ENCODE measurements at regions not wholly inside any gene's neighbourhood (a gene's known extent, or its start where the extent isn't known, plus 50 kb on each side); places are given as distances from the start of the nearest gene placed in this dataset.

DNA sequence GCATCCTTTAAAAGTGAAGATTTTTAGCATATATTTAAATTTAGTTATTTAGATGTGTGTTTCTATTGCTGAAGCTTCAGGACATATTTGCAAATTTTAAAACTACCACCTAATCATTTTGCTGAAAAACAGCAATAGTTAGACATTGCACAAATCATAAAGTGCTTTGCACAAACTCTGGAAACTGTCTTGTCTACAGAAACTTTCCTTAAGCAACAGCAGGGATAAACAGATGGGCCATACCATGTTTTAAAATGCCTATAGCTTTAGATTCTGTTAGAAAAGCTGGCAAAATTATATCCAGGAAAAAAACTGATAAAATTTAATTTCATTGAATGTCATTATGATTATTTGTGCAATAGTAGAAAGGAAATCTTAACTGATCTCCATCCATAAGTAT is 1313.9 kb upstream of the ACVR2A start:
- no peak for DNase-seq

DNA sequence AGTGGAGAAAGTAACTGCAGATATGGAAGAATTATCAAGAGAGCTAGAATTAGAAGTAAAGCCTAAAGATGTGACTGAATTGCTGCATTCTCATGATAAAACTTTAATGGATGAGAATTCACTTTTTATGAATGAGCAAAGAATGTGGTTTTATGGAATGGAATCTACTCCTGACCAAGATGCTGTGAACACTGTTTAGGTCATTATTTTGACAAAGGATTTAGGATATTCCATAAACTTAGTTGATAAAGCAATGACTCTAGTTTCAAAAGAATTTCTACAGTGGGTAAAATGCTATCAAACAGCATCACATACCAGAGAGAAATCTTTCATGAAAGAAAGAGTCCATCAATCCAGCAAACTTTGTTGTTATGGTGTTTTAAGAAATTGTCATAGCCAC is 1317.7 kb upstream of the ACVR2A start:
- no peak for DNase-seq

DNA sequence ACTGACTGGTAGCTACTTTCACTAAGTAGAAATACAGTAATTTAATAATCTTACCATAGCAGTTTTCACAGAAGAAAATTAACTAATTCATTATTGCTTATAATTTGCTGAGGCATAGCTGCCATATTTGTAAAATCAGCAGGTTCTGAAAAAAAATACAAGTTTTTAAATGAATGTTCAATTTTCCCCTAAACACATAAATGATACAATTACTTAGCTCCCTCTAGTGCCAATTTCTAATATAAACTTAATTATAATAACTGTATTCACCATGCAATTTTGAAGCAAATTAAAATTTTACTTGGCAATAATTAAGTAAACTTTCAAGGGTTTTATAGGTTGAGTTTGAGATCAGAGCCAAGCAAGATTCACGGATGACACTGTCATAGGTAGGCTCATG is 1321.6 kb upstream of the ACVR2A start:
- DNase-seq, result no peak

DNA sequence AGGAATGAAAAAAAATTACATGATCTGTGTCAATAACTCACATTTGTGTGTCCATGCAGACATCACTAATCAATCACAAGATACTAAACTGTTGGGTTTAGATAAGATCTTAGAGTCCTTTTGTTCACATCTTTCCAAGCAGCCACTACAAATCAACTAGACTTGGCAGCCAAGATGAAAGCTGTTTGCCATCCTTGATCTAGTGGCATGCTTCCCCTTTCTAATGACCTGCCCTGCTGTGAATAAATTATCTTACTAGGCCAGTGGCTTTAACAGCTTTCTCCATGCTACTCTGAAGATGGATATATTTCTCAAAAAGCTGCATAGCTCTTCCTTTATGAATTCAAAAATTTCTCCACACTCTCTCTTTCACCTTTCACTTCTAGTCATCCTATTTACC is 1338.0 kb upstream of the ACVR2A start:
- DNase-seq, result no peak

DNA sequence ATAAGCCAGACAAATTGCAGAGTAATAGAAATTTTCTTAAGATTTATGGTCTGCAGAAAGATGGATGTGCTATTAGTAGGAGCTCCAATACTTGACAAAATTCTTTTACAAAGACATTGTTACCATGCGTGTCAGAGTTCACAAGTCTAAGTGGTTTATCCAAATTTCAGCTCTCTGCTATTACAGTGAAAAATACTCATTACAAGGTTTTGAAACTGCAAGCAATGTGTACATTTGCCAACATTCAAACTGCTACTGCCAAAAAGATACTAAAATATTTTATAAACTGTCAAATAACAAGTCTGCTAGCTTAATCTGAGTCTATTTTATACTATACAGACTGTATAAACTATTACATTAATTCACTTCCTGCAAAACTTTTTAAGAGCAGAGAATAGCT is 1341.5 kb upstream of the ACVR2A start:
- no peak for DNase-seq

DNA sequence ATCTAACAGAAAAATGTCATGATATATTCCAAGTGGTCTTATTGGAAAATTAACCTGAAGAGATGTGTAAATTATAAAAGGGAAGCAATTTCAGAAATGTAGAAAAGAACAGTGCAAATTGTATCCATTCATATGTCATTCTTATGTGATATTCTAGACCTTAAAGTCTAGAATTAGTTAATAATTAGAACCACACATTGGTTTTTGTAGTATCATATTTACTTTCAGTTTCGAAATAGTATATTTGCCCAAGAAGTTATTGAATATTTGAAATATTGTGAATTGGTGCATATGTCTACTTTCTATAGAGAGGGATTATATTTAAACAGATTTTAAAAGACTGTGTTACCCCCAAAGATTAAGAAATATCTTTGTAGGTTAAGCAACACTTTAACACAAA is 1348.6 kb upstream of the ACVR2A start:
- DNase-seq, result no peak

DNA sequence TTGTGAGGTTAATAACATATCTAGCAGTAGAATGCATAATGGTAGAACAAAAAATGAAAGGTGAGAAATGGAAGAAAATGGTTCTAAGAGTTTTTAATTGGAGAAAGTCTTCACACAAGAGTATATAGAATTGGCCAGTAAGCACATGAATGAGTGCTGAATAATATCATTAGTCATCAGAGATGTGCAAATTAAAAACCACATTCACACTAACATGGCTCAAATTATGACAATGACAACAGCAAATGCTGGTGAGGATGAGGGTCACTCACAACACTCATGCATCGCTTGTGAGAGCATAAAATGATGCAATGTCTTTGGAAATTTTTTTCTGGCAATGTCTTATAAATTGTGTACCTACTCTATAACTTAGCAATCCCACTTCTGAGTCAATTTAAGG is 1355.4 kb upstream of the ACVR2A start:
- DNase-seq, result no peak

DNA sequence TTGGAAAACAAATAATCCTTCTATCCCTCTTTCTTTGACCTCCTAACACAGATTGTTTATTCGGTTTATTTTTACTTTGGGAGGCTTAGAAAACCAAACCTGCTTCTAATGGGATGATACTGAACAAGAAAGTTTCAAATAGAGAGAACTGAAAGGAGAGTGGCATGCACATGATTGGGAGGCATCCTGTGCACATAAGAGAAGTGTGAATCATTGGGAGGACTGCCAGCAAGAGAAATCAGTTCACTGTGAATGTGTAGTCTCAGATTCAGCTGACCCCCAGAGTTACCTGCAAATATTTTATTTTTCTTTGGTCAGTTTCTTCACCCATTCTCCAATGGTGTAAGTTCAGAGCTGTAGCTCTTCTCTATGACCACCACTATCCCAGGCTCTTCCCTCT is 1363.2 kb upstream of the ACVR2A start:
- DNase-seq, result no peak

DNA sequence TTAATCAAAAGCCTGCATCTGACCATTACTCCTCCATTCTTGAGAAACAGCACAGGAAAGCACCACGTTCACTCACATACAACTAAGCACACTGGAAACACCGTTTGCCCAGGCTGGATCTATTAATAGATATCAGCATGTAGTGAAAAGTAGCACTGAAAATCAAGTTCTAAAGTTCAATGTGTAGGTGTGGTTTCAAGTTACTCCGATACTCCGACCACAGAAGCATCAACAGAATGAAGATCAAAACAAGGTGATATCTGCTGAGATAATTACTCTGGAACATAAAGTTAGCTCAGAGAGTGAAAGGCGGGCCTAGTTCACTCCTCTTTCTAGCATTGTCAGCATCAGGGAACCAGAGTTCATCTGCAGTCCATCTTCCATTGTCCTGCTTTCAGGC is 1367.4 kb upstream of the ACVR2A start:
- DNase-seq, result no peak

DNA sequence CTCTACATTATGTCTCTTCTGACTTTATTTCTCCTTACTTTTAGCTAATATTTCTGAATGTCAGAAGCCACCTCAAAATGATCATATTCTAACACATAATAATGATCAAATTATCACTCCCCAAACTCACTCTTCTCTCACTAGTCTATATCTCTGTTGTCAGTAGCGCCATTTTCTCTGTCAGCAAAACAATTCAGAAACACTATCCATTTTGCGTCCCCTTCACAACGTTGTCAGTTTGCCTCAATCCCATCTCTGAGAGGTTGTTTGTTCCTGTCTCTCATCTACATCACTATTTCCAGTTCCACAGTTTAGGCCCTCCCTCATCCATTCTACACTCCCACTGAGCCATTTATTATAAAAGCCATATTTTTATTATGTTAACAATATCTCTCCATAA is 1376.3 kb upstream of the ACVR2A start:
- DNase-seq, result no peak

DNA sequence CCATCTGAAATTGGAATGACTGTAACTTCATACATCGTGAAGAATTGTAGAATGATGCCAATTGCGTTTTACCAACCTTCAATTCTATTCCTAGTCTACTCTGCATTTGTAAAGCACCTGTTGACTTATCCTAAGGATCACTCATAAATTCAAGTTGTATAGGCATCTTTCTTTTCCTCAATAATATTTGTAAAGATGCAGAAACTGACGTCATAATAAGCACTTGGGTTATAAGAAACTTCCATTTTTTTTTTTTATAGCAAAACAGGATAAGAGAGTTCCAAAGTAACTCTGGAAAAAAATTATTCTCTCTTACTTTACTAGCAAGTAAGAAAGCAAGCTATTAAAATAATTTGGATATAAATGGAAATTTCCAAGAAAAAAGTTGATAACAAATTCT is 1377.4 kb upstream of the ACVR2A start:
- DNase-seq, result no peak

DNA sequence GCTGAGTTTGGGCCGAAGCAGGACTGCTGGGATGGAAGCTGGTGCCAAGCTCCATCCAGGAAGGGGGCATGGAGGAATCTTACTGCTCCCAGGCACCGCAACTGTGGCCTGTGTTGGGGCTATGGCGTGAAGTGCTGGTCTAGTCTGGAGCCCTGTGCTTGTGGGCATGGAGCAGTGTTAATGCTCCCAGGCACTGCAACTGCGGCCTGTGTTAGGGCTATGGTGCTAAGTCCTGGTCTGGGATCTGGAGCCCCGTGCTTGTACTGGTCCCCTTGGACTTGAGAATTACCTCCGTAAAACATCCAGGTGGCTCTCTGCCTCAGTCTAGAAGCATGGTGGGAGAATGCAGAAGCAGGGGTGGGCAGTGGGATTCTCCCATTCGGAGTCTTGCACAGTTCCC is 1379.4 kb upstream of the ACVR2A start:
- DNase-seq, result no peak

DNA sequence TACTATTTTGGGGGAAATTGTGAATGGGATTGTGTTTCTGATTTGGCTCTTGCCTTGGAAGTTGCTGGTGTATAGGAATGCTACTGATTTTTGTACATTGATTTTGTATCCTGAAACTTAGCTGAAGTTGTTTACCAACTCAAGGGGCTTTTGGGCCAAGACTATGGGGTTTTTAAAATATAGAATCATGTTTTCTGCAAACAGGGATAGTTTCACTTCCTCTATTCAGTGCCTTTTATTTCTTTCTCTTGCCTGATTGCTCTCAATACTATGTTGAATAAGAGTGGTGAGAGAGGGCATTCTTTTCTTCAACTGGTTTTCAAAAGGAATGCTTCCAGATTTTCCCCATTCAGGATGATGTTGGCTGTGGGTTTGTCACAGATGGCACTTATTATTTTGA is 1383.8 kb upstream of the ACVR2A start:
- DNase-seq, result no peak

DNA sequence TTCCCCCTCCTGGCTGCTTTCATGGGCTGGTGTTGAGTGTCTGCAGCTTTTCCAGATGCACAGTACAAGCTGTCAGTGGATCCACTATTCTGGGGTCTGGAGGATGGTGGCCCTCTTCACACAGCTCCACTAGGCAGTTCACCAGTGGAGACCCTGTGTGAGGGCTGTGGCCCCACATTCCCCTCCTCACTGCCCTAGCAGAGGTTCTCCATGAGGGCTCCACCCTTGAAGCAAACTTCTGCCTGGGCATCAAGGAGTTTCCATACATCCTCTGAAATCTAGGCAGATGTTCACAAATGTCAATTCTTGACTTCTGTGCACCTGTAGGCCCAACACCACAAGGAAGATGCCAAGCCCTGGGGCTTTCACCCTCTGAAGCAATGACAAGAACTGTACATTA is 1386.2 kb upstream of the ACVR2A start:
- DNase-seq, result no peak

DNA sequence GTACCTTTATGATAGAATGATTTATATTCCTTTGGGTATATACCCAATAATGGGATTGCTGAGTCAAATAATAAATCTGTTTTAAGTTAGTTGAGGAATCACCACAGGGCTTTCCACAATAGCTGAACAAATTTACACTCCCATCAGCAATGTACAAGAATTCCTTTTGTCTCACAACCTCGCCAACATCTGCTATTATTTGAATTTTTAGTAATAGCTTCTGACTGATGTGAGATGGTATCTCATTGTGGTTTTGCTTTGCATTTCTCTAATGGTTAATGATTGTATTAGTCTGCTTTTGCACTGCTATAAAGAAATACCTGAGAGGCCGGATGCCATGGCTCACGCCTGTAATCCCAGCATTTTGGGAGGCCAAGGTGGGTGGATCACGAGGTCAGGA is 1387.6 kb upstream of the ACVR2A start:
- DNase-seq, result no peak

DNA sequence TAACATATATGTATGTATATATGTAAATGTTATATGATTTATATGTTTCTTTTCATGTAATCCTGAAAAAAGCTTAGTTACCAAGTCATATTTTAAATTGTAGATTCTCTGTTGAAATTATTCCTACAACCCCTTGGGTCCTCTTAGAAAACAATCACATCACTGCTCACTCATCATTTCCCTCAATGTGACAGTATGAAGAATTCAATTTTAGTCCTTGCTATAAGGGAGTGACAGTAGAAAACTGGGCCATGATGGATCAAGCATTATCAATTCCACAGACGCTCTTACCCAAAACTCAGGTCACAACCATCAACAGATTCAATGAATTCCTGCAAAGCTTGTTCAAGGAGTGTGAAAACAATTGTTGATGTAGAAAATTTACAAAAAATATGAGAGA is 1389.5 kb upstream of the ACVR2A start:
- no peak for DNase-seq

DNA sequence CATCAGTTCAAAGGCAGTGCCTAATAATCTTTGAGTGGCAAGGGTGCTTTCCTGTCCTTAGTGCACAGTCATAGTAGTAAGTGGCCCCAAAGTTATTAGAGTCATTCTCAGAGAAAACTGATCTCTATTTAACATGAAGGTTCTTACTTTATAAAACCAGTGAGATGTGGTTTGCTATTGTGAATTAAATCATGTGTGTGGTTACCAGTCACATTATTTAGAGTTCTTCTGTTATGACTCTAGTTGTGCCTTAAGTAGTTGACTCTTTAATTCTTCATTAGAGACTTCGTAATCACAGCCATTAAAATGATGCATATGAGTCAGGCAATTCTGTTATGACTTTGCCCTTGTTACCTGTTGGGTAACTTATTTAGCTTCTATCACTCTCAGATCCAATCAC is 1392.9 kb upstream of the ACVR2A start:
- no peak for DNase-seq

DNA sequence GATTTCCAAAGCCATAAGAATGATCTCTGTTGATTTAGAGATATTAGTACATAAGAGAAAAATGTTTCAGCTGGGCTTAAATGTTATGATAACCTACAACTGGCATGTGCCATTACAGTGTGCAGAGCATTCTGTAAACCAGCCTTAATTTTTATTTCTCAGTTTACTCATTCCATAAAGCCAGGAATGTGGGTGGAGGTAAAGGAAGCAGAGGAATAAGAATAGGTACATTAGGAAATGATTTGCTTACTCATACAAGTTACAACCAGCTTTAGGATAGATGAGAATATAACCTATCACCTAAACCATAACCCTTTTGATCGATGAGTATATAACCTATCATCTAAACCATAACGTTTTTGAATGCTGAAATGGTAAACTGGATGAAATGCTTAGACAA is 1394.7 kb upstream of the ACVR2A start:
- DNase-seq, result no peak

DNA sequence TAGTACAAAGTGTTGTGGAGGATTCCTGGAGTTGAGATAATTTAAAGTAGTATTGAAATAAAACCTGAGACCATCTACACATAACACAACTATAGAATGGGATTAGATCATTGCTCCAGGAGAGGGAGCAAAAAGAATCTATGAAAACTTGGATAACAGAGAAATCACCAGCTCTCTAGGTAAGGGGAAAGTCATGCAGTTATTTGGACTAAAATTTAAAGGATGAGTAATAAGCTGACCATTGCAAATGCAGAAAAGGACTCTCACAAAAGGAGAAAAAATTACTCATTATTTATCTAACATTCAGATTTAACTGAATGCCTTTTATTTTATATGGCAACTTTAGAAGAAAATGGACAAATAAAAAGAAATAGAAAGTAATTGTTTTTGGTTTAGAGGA is 1399.8 kb upstream of the ACVR2A start:
- DNase-seq, result no peak

DNA sequence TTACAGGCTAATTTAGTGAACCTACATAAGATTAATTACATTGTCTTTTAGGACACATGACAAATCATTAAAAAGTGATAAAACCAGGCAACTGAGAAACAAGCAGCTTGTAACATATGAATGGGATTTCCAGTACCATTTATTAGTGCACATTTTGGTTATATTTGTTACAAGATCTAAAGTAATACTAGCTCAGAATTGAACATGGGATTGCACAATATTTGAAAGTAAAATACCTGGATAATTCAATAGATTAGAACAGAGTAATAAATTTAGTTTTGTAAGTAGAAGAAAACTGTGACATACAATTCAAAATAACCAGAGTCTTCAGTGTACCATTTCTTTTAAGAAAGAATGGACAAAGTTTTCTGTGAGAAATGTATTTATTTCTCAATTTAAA is 1400.7 kb upstream of the ACVR2A start:
- no peak for DNase-seq

DNA sequence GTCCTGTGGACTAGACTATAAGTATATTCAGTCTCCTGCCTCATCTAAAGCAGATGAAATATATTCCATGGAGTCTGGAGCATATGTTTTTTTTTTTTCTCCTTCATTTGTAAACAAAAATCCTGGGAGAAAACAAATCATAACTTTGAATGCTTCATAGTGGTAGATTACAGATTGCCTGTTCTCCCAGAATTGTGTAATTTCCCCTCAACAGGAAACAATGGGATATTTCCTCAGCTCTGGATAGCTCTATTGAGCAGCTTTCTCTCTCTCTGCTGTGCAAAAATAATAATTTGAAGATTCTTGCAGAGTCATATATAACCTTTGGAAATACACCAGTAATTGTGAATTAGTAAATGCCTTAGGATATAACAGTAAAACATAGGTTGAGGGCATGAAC is 1406.6 kb upstream of the ACVR2A start:
- no peak for DNase-seq

DNA sequence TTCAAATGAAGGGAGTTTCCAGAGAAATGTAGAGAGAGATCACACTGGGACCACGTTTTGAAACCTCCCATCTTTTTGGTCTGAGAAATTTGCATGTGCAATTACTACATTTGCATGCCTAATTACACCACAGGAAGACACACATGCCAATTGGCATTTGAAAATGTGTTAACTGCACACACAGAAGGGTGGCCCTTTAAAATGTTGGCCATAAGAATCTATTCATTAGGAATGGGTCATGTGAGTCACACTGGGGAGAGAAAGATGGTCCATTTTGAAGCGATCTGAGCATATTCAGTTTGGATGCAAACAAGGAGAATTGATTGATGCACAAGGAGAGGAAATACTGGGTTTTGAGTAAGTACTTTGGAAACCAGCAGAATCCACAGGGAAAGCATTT is 1407.1 kb upstream of the ACVR2A start:
- DNase-seq, result no peak

DNA sequence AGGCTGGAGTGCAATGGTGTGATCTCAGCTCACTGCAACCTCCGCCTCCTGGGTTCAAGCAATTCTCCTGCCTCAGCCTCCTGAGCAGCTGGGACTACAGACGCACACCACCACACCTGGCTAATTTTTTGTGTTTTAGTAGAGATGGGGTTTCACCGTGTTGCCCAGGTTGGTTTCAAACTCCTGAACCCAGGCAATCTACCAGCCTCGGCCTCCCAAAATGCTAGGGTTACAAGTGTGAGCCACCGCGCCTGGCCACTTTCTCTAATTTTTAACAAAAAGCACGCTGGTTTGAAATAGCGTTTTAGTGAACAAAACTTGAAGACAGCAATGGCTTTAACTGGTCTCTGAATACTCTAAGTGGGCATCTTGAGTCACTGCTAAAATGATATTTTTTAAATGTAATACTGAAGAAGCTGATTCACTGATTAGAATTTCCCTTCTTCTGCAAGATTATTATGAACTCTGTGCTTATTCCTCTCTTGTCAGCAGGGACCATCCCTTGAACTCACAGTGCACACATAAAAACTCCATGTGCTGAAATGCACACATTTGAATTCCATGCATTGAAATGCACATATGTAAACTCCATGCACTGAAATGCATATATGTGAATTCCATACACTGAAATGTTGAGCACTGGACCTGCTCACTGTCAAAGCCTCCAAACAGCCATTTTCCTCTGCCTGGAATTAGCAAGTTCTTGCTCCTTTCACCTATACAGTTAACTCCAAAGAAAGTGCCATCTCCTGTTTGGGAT is 1411.5 kb upstream of the ACVR2A start:
- DNase-seq, result no peak

DNA sequence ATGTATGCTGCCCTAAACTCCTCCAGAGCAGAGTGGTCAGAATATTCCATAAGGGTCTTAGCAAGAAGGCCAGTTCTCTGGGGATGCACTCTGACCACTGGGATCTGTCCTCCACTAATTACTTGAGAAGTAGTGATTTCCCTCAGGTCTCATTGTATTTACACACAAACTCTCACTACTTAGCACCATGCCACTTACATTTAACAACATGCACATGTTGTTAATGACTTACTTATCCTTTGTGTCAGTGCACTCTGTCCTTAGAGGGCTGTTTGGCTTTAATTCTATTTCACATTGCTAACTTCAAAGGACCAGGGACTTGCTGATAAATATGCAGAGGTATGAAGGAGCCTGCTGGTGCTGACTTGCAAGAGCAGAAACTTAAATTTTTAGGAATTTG is 1415.5 kb upstream of the ACVR2A start:
- no peak for DNase-seq

DNA sequence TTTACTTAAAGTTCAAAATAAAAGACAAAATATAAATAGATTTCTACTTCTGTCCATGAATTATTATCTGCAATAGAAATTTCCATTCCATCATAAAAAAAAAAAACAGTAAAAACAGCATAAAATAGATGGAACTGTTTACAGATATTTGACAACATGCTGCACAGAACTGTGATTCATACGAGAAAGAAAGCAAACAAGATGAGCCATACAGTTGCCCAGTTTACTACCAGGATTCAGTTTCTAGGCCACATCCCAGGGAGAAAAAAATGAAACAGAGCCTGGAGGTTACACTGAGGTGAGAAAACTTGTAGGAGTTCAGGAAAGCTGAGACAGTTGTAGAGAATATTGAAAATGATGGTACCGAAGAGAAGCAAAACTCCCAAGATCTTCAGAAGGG is 1426.9 kb upstream of the ACVR2A start:
- DNase-seq, result no peak

DNA sequence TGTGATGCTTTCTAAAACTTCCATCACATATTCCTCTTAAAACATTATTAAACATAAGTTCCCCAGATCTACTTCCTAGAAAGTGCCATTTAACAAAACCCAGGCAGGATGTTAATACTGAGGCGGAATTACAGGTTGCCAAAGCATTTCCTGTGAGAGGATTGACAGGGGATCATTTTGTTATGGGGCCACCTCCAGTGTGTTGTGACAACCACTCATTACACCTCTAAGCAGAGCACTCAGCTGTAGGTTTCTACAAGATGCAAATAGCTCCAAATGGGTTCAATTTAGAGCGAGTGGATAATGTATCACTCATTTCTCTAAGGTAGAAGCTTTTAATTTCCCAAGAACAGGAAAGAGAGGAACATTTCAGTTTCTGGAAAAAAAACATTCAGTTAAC is 1429.5 kb upstream of the ACVR2A start:
- no peak for DNase-seq
